Medulla oblongata (tissue), 1 donor: ENCODE measurements at regions not wholly inside any gene's neighbourhood (a gene's known extent, or its start where the extent isn't known, plus 50 kb on each side); places are given as distances from the start of the nearest gene placed in this dataset.

Experiments used
- DNase-seq: peaks from one replicate; pipeline ENCODE4 v3.0.0-alpha.2; 2015; ENCODE audit errors: extremely low spot score

- DNase-seq, result no peak
These were observed 91.1 kb upstream of the ATP8A1 start for GRCh38 chr4:42747971-42748370.

- DNase-seq, result peak; percentile 38
These were observed 79.8 kb upstream of the ATP8A1 start for GRCh38 chr4:42736527-42737195.

- DNase-seq, result no peak
These were observed 76.5 kb upstream of the ATP8A1 start for GRCh38 chr4:42733380-42733779.

GRCh38 chr4:42732776-42733175 lies 75.9 kb upstream of the ATP8A1 start:
- no peak for DNase-seq

- no peak for DNase-seq
These were observed 72.8 kb upstream of the ATP8A1 start for GRCh38 chr4:42729505-42730237.

GRCh38 chr4:42724451-42724850 lies 67.5 kb upstream of the ATP8A1 start:
- DNase-seq, result no peak

GRCh38 chr4:42720533-42720932 lies 63.6 kb upstream of the ATP8A1 start:
- no peak for DNase-seq

- no peak for DNase-seq
These were observed 62.4 kb upstream of the ATP8A1 start for GRCh38 chr4:42719257-42719656.

GRCh38 chr4:42718336-42718735 lies 61.4 kb upstream of the ATP8A1 start:
- no peak for DNase-seq

GRCh38 chr4:42716996-42717395 lies 60.1 kb upstream of the ATP8A1 start:
- no peak for DNase-seq

GRCh38 chr4:42715807-42716482 lies 59.0 kb upstream of the ATP8A1 start:
- DNase-seq, result no peak

- no peak for DNase-seq
These were observed 56.5 kb upstream of the ATP8A1 start for GRCh38 chr4:42713391-42713790.

- no peak for DNase-seq
These were observed 55.9 kb upstream of the ATP8A1 start for GRCh38 chr4:42712854-42713253.

GRCh38 chr4:42711496-42711895 lies 54.6 kb upstream of the ATP8A1 start:
- no peak for DNase-seq

- DNase-seq, result no peak
These were observed 53.9 kb upstream of the ATP8A1 start for GRCh38 chr4:42710761-42711160.

GRCh38 chr4:42710329-42710728 lies 53.4 kb upstream of the ATP8A1 start:
- peak; percentile 74 for DNase-seq

GRCh38 chr4:42709392-42710065 lies 52.6 kb upstream of the ATP8A1 start:
- DNase-seq, result peak; percentile 16

- no peak for DNase-seq
These were observed 51.7 kb upstream of the ATP8A1 start for GRCh38 chr4:42708625-42709024.
